K562 (cell line): ENCODE measurements at regions not wholly inside any gene's neighbourhood (a gene's known extent, or its start where the extent isn't known, plus 50 kb on each side); places are given as distances from the start of the nearest gene placed in this dataset.

Source experiments
- EWSR1 ChIP-seq: fragments of 450-650 bp; IDR thresholded peaks from 2 replicates; pipeline ENCODE4 v1.6.1; 2018; ENCODE audit warnings: borderline replicate concordance, mild to moderate bottlenecking, low read depth, moderate library complexity; ENCODE audit not compliant: partially characterized antibody
- ID3 ChIP-seq, 2 experiments: fragments of 250-450 bp in 1 of 2; fragments of 450-650 bp in 1 of 2; sonication (Bioruptor Pico) in 1 of 2; IDR thresholded peaks; 2 replicates each; pipeline versions ENCODE4 v1.6.1 to v1.8.0; 2016 to 2021; ENCODE audit warnings: mild to moderate bottlenecking in 2 of 2, moderate library complexity in 2 of 2, missing compliant biosample characterization in 1 of 2, missing genetic modification characterization in 1 of 2
- KAT2B ChIP-seq: IDR thresholded peaks from one replicate; pipeline ENCODE4 v1.6.1; 2012; ENCODE audit warnings: low read depth, mild to moderate bottlenecking, control low read depth, inconsistent platforms, low read length, moderate library complexity
- KAT8 ChIP-seq: fragments of 450-650 bp; IDR thresholded peaks from 2 replicates; pipeline ENCODE4 v1.6.1; 2016; ENCODE audit warnings: low read depth, mild to moderate bottlenecking
- MITF ChIP-seq: IDR thresholded peaks from 2 replicates; pipeline ENCODE4 v1.6.1; 2014; ENCODE audit warnings: antibody characterized with exemption
- MYBL2 ChIP-seq, 2 experiments: fragments of 450-650 bp in 1 of 2; sonication (generic) in 1 of 2; formaldehyde crosslinking in 1 of 2; IDR thresholded peaks; 2 replicates each; pipeline versions ENCODE4 v1.6.1 to v1.8.1; 2017 to 2022; ENCODE audit warnings: borderline replicate concordance in 1 of 2, inconsistent platforms in 1 of 2, low read depth in 1 of 2, mild to moderate bottlenecking in 1 of 2, missing genetic modification reagents in 1 of 2, moderate library complexity in 1 of 2
- MYC ChIP-seq, 2 experiments: fragments of 250-450 bp in 1 of 2; sonication (Bioruptor Pico) in 1 of 2; IDR thresholded peaks; 2 replicates each; pipeline versions ENCODE4 v1.5.1 to v1.6.1; 2012 to 2021; ENCODE audit warnings: low read depth in 2 of 2, borderline replicate concordance in 1 of 2, improper control_type of control experiment in 1 of 2, low read length in 1 of 2, mild to moderate bottlenecking in 1 of 2, moderate library complexity in 1 of 2
- ZNF318 ChIP-seq, 2 experiments: fragments of 450-650 bp; IDR thresholded peaks; 2 replicates each; pipeline ENCODE4 v1.6.1; 2016; ENCODE audit warnings: mild to moderate bottlenecking in 2 of 2, borderline replicate concordance in 1 of 2, low read depth in 1 of 2, moderate library complexity in 1 of 2
- ZNF512 ChIP-seq: IDR thresholded peaks from 2 replicates; pipeline ENCODE4 v1.6.1; 2016; ENCODE audit warnings: missing genetic modification characterization, missing compliant biosample characterization

GRCh38 chr20:53677447-53678314 is 84.0 kb upstream of the ZNF217 start (continued):
- TF ChIP-seq ZNF318 (IDR thresholded peaks at IDR 0.05; ENCODE audit: borderline replicate concordance in 1 of 2, low read depth in 1 of 2) (0 out of 4 replicates have a peak, but pooled peaks of 1 of the 2 experiments have one; percentile 67), ZNF512 (tag) (no peak), ID3 (CRISPR knock-in tag; IDR thresholded peaks at IDR 0.05) (no peak), ID3 (tag; IDR thresholded peaks at IDR 0.05) (peak; percentile 69), KAT2B (no peak), MYC (IDR thresholded peaks at IDR 0.05; ENCODE audit: low read depth, low read length) (peak; percentile 68; the same call in 1 of the 2 replicates), MYC (CRISPR knock-in tag; IDR thresholded peaks at IDR 0.05; ENCODE audit: borderline replicate concordance, low read depth) (no peak), MYBL2 (IDR thresholded peaks at IDR 0.05; ENCODE audit: low read depth) (no peak), MYBL2 (CRISPR knock-in tag; IDR thresholded peaks at IDR 0.05; ENCODE audit: borderline replicate concordance) (no peak), MITF (no peak), KAT8 (no peak), EWSR1 (peak; percentile 40)
